Posterior vena cava (tissue), 2 donors: ENCODE measurements at regions not wholly inside any gene's neighbourhood (a gene's known extent, or its start where the extent isn't known, plus 50 kb on each side); places are given as distances from the start of the nearest gene placed in this dataset.
"Not testable (repeated sequence)": the region's sequence is repeated elsewhere in the genome, so short reads cannot be mapped to it uniquely, and the experiment has no call there.

Source experiments
- DNase-seq: peaks from one replicate; pipeline ENCODE4 v3.0.0-alpha.2; 2020; ENCODE audit warnings: low spot score
- intact Hi-C, 2 donors: fragments of 100-400 bp; cut with DNase I; formaldehyde crosslinking; loops; one replicate each; pipeline versions ENCODE4 v1.14.1 to v1.14.2; 2022 to 2023
- donor health status: DM: yes; HTN: yes; CAD: no.
- donor health status: DM: yes; HTN: yes; CAD: no.

DNA sequence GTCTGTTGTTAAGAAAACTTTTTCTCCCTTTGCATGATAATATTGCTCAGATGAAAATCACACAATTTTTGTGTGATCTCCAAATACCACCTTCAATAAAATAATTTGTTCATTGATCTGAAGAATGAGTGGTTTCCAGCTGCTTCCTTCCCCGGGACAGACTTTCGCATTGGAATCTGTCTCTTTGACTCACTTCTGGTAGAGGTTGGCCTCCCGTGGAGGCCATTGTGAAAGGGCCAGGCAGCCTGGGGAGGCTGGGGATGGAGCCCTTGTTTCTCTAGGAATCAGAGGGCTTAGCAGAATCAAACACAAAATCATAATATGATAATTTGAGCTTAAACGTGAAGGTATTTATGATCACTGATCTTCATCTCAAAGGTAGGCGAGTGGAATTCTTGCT, 135.0 kb upstream of the ZNF536 start:
- intact Hi-C loops: no loop called here
- no peak for DNase-seq

DNA sequence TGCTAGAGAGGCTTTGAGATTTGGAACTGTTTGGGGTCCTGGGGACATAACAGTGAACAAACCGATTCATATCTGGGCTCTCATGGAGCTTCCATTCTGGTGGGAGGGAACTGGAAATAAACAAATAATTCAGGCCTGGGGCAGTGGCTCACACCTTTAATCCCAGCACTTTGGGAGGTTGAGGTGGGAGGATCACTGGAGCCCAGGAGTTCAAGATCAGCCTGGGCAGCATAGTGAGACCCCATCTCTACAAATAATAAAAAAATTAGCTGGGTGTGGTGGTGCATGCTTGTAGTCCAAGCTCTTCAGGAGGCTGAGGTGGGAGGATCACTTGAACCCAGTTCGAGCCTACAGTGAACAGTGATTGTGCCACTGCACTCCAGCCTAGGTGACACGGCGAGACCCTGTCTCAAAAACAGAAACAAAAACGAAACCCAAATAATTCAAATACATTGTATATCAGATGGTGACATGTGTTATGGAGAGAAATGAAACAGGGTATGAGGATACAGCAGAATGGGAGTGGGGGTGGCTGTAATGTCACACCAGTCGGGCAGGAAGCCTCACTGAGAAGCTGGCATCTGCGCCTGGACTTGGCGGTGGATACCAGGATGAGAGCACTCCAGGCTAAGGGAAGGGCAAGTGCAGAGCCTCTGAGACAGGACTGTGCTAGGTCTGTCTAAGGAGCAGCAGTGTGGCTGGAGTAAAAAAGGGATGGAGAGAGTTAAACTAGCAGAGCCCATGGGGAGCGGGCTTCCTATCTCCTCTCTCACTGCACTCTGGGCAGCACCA, 131.1 kb upstream of the ZNF536 start:
- DNase-seq: no peak
- intact Hi-C loops: no loop called here

DNA sequence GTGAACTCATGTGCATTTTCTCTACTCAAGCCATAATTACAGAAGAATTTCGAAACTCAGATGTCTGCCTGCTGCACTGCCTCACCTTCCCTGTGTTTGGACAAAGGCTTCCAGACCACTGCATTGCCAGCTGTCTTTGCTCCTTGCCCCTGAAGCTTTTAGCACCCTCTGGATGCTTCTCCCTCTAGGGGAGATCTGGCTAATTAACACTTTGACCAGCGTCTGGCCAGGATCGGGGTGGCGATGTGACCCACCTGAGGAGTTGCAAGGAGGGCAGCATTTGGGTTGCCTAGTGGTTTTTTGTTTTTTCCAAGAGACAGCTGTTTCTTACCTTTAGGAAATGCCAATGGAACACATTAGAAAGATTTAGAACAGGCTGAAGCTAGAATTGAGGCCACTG, 127.7 kb upstream of the ZNF536 start:
- intact Hi-C loops: no loop called here
- DNase-seq: no peak

DNA sequence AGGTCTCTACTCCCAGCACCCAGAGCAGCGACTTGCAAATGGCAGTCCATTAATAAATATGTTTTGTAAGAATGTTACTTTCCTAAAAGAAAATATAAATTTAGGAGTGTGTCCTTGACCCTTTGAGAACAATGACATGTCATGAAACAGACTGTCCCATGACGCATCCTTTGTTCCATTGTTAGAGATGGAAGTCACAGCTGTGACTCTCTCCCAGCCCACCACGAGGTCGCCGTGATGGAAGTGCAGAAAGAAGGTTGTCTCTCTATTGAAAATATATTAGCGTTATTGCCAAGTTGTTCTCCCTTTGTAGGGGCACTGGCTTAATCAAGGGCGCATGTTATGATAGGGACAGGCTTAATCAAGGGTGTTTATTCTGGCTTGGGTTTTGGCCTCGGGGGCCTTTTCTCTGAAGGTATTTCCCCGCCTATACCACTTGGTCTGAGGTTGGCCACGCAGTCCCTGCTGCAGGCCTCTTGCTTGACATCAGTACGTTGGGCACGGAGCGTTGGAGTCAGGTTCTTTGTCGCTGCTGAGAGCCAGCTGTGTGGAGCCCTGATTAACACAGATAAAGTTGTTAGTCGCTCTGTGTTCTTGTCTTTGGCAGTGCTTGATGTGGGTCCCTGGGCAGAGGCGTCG, 126.7 kb upstream of the ZNF536 start:
- DNase-seq: no peak
- intact Hi-C loops: no loop called here

DNA sequence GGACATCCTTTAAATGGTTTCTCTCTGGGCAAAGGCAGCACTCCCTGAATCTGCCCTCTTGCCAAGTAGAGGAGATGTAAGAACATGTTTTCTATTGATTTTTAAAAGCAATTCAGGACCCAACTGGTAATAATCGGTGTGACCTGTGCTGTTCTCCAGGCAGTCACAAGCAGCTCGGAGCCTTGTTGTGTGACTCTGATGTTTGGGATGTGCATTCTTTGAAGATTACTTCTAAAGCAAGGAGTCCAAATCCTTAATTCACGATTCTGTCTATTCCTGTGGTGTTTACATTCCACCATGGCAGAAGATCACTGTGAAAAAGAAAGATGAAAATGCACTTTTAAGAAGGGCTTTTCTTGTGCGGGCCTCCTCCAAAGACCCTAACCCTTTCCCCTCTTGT, 122.3 kb upstream of the ZNF536 start:
- DNase-seq: no peak

DNA sequence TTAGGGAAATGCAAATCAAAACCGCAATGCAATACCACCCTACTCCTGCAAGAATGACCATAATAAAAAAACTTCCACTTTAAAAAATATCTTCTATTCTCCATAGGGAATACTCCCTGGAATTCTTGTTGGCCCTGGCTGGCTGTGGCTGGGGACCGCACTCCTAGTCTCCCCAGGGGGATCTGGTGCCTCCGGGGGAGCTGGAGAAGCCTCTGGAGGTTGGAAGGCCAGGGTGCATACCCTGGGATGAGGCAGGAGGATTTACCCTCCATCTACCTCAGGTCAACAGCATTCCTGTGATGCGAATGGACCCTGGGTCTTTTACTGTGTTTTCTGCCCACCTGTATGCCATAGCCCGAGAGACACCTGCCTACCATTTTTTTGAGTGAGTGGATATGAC, 120.0 kb upstream of the ZNF536 start:
- intact Hi-C loops: no loop called here
- DNase-seq: no peak

More for the DNA sequence above, 122.3 kb upstream of the ZNF536 start:
- intact Hi-C loops: no loop called here

DNA sequence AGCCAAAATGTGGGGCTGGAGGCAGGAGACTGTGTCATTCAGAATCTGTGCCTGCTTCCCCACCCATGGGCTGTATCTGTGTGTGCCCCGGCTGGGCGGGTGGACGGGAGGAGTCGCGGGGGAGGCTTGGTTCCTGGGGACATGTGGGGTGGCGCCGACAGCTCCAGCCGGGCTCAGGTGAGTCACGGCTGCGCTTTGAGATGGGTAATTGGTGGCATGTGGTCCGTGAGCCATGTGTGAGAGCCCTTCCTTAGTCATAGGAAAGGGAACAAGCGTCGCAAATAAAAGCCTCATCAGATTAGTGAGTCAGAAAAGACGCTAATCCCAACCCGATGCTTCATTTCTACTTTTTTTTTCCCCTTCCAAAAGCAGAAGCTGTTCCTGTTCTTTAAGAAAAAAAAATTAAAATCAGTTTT, 118.6 kb upstream of the ZNF536 start:
- intact Hi-C loops: no loop called here

DNA sequence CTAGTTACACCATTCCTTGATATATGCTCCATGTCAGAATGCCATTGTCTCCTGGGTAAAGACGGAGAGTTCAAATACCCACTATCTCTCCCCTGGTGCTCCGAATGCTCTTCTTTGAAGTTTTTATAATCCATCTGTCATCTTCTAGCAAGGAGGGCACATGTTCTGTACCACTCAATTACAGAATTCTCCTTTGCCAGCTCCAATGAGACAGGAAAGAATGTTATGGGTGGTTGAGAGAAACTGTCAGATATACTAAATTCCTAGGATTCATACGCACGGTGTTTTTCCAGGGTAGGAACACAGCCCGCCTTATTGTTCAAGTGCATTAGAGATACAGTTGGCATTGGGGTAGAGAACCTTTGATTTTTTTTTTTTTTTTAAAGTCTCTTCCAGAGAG, 118.0 kb upstream of the ZNF536 start:
- intact Hi-C loops: no loop called here
- no peak for DNase-seq

More for the DNA sequence above, 118.6 kb upstream of the ZNF536 start:
- DNase-seq: no peak

DNA sequence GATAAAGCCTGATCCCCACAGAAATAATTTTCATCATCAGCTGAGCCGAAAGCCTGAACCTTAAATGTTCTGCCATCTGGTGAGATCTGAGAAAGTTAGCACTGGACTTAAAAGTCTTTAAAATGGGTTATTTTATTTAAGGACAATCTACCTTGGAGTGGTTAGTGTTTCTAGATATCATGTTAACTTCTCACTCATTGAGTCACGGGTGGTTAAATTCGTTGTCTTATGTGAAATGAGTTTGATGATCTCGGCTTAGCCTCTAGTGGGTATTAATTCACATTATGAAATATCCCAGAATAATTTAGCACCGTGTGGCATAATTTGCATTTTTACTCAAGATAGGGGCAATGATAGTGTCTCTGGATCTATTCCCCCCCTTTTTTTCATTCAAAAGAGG, 117.4 kb upstream of the ZNF536 start:
- intact Hi-C loops: no loop called here
- DNase-seq: no peak

DNA sequence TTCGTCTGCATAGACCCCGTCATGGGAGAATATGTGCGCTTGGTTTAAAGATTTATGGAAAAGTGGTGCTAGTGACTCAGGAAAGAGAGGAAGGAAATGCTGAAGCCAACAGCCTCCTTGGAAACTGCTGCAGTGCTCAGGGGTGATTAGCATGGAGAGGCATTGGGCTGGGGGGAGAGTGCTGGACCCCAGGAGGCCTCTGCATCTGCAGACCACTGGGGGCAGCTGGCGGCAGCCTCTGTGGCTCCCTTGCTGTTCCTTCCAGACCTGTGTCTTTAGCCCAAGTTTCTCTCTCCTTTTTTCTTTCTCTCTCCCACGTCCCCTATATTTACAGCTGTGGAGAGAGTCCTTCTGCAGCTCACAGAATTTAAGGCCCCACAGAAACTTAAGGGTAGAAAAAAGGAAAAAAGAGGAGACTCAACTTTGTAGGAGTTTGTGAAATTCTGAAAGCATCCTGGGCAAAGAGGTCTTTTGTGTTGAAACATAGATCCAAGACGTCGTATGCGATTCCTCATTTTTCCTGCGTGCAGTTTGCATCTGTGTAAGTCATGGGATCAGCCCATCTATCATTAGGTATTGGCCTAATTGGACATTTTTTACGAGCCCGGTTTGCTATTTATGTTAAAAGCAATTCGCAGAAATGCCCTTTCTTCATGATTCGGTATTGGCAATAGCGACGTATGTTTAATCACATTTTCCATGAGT, 116.2 kb upstream of the ZNF536 start:
- no peak for DNase-seq
- intact Hi-C loops: no loop called here

DNA sequence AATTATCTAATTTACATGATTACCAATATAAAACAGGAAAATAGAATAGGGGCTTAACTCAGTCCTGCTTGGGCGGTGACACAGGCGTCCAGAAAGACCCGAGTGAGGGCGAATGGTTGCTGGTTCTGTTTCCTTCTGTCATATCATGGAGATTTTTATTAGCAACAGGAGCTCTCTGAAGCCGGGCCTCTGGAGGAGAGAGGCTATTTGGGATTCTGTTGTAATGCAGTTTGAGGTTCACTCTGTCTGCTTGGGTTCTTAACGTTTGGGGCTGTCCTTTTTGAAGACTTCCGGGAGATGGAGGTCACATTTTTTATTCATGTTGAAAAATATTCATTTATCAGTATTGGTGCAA, 115.7 kb upstream of the ZNF536 start:
- no peak for DNase-seq
- intact Hi-C loops: no loop called here

DNA sequence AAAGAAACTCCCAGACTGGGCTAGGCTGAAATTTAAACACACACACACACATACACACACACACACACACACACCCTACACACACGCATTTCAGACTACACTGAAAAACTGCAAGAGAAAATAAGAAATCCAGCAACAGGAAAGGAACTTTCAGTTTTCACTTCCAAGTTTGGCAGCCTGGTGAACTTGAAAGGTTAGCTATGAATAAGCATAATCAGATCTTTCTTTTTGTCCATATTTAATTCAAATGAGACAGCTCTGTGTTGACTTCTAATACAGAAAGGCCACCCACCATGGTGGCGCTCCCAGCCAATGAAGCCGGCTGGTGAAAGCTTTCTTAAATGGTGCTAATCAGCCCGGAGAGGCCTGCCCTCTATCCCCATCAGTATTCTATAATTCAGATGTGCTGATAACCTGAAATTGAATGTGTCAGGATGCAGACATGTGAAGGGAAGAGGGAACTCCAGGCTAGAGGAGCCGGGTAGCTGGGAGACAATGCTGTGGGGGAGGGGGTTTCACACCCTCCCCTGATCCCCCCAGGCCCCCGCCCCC, 108.3 kb upstream of the ZNF536 start:
- intact Hi-C loops: no loop called here
- DNase-seq: no peak

DNA sequence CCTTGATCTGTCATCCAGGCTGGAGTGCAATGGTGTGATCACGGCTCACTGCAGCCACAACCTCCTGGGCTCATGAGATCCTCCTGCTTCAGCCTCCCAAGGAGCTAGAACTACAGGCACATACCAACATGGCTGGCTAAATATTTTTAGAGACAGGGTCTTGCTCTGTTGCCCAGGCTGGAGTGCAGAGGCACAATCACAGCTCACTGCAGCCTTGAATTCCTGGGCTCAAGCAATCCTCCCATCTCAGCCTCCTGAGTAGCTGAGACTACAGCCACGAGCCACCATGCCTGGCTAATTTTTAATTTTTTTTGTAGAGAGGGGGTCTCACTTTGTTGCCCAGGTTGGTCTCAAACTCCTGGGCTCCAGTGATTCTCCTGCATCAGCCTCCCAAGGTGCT, 106.3 kb upstream of the ZNF536 start:
- intact Hi-C loops: loop anchor here in 1 of 2 donors (5.0 kb wide), 1 partner anchor 234 kb away; no protein-coding TSS in a partner anchor

DNA sequence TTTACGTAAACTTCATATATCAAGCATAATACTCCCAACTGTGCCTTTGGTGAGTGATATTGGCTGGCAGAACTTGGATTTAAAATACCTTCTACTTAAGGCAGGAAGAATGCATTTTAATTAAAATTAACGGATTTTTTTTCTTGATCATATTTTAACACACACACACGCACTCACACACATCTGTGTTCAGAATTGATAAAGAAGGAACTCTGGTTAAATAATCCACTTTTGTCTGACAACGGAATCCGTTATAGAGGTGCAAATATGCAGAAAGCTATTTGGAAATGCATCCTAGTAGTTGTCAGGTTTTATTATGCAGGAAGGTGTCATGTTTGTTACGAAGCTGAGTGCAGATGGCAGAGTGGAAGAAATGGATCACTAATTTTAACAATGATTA, 105.5 kb upstream of the ZNF536 start:
- intact Hi-C loops: loop anchor here in 1 of 2 donors (5.0 kb wide), 1 partner anchor 234 kb away; no protein-coding TSS in a partner anchor

More for the DNA sequence above, 106.3 kb upstream of the ZNF536 start:
- DNase-seq: not testable (repeated sequence)

DNA sequence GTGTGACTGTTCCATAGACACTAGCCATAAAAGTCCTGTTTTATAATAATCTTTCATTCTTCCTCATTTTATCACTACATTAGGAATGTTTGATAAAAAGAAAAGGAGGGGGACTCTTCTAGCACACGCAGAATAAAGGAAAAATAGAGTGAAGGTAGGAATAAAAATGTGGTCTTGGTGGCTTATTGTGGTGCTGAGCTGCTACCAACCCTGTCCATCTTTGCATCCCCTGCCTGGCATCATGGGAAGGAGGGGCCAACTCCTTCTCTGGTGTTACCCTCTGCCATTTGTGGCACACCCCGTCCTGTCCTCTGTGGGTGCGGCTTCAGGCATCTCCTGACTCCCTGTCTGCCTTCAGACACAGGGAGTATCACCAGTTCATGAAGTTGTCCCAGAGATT, 104.9 kb upstream of the ZNF536 start:
- no peak for DNase-seq
- intact Hi-C loops: loop anchor here in 1 of 2 donors (5.0 kb wide), 1 partner anchor 235 kb away; no protein-coding TSS in a partner anchor

More for the DNA sequence above, 105.5 kb upstream of the ZNF536 start:
- DNase-seq: no peak

DNA sequence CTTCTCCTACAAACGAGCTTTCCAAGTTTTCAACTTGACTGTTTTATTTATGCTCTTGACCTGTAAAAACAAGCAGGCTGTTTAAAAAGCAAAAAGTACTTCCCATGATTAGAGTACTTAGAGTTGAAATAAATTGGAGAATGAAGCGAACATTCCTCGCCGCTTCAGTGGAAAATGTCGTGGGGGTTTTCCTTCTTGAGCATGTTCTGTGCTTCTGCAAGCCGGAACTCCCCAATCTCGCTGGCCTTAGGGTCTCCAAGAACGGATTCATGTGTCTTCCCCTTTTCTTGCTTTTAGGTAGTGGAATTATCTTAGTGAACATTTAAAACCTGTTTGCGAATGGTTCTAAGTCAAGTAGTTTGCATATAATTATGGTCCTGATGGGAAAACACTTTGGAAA, 103.6 kb upstream of the ZNF536 start:
- no peak for DNase-seq
- intact Hi-C loops: loop anchor here in 1 of 2 donors (5.0 kb wide), 1 partner anchor 236 kb away; no protein-coding TSS in a partner anchor

DNA sequence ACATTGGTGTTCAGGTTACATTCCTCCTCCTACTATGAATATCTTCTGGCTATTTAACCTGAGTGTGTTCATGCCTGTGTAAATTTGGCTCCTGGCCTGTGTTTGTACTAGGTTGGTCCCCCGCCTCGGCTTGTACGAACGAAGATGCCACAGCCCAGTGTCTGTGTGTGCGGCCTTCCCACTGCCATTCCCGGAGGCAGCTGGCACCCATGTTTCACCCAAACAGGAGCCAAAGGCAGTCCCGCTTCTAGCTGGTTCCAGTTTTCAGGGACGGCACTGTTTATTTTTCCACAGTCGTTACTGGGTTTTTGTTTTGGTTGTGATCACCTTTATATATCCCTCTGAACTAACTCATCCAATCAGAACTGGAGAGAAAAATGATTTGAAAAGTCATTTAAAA, 102.5 kb upstream of the ZNF536 start:
- intact Hi-C loops: loop anchor here in 1 of 2 donors (5.0 kb wide), 1 partner anchor 237 kb away; no protein-coding TSS in a partner anchor
- DNase-seq: no peak

DNA sequence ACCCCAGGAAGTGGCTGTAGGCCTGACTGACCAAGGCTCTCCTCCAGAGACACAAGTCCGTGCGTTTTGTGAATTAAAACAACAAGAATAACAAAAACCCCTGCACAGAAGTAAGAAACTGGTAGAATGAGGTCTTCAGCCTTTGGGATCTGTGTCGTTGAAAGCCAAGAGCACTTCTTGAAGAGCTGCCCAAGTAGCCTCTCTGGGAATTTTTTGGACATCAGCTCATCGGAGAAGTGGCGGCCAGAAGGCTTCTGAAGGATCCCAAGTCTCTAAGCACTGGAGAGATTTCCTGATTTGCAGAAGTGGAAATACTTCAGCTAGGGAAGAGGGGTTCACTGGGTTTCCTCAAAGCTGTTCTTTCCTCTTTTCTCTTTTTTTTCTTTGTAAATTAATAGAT, 100.4 kb upstream of the ZNF536 start:
- intact Hi-C loops: no loop called here

DNA sequence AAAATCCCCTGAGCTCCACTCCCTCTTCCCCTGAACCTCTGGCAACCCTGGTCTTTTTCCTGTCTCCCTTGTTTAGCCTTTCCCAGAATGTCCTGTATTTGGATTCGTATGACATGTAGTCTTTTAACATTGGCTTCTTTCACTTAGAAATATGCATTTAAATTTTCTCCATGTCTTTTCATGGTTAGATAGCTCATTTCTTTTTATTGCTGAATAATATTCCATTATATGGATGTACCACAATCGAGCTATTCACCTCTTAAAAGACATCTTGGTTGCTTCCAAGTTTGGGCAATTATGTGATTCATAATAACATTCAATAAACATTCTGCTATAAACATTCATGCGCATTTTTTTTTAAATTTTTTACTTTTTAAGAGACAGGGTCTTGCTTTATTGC, 99.6 kb upstream of the ZNF536 start:
- no peak for DNase-seq
- intact Hi-C loops: no loop called here

More for the DNA sequence above, 100.4 kb upstream of the ZNF536 start:
- DNase-seq: no peak

DNA sequence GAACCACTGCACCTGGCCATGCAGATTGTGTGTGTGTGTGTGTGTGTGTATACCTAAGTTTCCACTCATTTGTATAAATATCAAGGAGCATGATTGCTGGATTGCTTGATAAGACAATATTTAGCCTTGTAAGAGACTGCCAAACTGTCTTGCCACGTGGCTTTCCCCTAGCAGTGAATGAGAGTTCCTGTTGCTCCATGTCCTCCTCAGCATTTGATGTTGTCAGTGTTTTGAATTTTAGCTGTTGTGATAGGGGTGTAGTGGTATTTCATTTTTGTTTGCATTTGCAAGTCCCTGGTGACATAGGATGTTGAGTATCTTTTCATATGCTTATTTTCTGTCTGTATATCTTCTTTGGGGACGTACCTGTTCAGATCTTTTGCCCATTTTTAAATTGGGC, 99.0 kb upstream of the ZNF536 start:
- DNase-seq: no peak

More for the DNA sequence above, 99.0 kb upstream of the ZNF536 start:
- intact Hi-C loops: no loop called here
